HUDEP-2 (cell line): ENCODE measurements at regions not wholly inside any gene's neighbourhood (a gene's known extent, or its start where the extent isn't known, plus 50 kb on each side); places are given as distances from the start of the nearest gene placed in this dataset.
"Not testable (repeated sequence)": the region's sequence is repeated elsewhere in the genome, so short reads cannot be mapped to it uniquely, and the experiment has no call there.

Source experiments
- DNase-seq, 76 experiments: peaks; one replicate each; lab custom pipeline; 2025; ENCODE audit not compliant: unreplicated experiment in 76 of 76; lab: John Stamatoyannopoulos, UW

DNA sequence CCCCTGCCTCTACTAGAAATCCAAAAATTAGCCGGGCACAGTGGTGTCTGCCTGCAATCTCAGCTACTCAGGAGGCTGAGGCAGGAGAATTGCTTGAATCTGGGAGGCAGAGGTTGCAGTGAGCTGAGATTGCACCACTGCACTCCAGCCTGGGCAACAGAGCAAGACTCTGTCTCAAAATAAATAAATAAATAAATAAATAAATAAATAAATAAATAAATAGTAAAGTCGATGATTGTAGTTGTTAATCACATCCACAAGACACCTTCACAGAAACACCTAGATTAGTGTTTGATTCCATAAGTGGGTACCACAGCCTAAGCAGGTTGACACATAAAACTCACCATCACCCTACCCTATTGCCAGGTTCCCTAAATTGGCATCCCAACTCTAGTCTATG is 1199.0 kb downstream of the TYW1 start:
- not testable (repeated sequence) for DNase-seq

DNA sequence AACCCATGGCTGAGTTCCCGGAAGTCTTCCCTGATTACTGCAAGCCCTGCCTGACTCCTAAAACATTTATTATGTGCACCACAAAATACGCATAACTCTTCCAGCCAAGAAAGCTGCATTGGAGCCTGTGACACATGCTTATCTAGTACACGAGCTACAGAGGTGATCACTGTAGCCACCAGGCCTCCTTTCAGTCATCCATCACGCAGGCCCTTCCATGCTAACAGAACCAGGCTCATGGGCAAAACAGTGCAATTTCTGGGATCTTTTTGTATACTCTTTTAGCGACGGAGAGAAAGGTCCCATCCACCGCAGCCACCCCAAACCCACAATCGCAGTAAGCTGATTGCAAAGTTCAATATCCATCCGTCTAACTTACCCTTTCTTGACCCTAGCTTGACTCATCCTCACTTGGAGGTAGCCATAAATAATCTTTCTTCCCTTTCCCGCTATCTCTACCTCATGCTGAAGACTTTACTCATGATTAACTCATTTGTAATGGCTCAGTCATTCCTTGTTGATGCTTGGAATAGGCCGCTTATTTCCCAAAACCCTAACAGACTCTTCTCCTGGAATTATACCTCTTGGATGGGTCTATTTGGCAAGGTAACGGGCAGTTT is 1203.5 kb downstream of the TYW1 start:
- DNase-seq = no peak

DNA sequence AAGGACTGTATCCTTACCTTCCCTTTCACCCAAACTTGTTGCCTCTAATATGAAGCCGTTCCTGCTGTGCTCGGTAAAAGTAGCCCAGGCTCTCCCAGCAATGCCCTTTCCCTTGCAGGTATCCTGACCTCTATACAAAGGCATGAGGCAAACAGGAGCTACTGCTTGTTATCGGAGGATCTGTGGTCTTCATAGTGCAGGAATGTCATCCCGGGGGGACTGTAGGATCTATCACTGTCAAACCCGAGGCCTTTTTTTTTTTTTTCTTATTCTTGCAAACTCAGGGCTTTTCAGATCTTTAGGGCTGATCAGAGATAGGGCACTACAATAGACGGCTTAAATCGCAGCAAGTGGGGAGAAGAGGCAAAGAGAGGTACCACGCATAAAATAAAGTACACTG is 1206.6 kb downstream of the TYW1 start:
- no peak for DNase-seq

DNA sequence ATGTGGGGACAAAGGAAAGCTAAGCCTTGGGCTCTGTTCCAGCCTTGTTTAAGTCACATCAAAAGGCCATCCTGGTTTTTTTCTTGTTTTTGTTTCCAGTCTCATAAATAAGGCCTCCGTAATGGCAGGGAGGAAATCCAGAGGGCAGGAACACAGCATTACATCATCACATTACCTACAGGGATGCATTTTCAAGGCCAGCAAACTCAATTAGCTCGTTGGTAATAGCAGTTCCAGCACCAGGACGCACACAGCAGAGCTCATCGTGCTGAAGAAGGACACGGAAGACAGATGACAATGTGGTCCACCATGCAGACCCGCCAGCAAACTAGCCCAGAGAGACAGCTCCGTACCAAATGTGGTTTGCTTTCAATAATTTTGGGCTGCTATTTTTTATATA is 1209.2 kb downstream of the TYW1 start:
- DNase-seq = no peak

DNA sequence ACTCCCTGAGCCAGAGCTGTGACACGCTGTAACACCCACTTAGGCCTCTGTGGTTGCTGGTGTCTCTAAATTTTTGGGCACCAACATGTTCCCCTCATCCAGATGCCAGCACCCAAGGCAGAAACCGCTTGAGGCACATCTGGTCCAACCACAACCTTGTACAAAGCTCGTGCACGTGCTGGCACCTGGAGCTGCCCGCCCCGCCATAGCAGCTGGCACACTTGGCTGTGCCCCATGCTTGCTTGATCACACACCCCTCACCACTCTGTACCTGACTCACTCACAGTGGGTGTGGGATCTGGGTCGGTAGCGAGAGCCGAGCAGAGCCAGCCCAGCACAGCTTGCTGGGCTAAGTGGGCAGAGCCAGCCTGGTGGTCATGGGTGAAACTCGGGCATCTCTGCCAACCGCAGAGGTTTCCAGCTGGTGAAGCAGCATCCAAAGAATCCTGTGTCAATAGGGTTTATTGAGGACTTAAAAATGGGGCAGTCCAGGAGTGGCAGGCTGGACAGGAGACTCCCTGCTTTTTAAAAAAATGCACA is 1210.4 kb downstream of the TYW1 start:
- no peak for DNase-seq

DNA sequence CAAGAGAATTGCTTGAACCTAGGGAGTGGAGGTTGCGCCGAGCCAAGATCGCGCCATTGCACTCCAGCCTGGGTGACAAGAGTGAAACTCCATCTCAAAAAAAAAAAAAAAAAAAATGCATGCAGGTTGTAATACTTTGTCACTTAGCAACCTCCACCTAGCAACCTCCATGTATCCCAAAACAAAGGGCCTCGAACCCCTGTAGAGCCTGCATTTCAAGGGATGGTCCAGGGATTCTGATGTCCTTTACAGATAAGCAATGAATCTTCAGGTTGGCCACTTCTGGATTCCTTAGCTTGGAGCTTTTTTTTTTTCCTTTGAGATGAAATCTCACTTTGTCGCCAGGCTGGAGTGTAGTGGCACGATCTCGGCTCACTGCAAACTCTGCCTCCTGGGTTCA is 1211.0 kb downstream of the TYW1 start:
- DNase-seq = no peak

DNA sequence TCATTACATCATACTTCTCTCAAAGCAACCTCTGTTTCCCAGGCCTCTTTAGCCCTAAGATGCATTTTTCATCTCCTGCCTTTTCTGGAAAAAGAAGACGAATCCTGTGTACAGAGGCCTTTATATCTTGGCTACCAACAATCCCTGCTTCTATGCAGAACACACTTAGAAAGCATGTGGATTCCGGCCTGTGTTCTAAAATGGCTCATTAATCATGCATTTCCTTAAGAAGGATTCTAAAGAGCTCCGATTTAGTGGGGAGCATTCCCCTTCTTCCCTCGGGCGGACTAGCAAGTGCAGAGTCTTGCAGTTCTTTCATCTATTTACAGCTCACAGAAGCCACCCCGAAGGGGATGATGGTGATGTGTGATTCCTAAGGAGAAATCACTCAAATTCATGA is 1212.9 kb downstream of the TYW1 start:
- DNase-seq = no peak

DNA sequence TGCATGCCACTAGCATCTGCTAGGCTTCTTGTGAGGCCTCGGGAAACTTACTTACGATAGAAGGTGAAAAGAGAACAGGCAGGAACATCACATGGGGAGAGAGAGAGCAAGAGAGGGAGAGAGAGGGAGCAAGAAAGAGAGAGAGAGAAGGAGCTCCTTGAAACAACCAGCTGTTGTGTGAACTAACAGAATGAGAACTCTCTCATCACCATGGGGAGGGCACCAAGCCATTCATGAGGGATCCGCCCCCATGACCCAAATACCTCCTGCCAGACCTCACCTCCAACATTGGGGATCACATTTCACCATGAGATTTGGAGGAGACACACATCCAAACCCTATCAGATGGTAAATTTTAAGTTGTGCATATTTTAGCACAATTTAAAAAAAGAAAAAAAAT is 1217.2 kb downstream of the TYW1 start:
- DNase-seq = no peak

DNA sequence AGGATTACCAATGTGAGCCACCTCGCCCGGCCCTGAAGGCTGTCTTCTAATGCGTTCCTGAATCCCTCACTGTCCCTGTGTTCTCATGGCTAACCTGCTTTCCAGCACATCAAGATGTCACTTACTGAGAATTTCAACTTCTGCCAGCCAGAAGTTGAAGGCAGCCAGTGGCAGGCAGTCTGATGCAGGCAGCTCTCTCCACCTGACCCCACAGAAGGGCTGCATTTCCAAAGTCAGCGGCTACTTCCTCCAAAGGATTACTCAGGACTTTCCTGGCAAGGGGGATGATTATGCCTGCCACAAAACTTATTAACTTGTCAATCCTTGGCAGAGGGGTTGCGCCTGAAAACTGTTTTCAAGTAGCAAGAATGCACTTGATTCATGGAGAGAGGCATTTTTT is 1219.4 kb downstream of the TYW1 start:
- DNase-seq = no peak

DNA sequence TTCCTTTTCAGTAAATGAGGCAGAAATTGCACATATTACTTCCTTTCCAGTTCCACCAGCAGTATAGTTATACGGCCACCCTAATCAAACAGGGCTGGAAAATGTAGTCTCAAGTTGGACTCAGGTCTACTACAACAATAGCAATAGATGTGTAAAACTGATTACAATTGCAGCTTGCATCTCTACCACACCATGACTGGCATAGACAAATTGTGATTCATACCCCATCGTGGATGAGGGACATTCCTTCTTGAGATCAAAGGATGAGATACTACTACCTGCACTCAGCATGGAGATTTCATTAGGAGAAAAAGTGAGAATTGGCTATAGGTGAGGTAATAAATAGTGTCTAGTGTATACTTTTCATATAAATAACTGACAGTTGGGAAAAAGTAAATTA is 1220.8 kb downstream of the TYW1 start:
- no peak for DNase-seq

DNA sequence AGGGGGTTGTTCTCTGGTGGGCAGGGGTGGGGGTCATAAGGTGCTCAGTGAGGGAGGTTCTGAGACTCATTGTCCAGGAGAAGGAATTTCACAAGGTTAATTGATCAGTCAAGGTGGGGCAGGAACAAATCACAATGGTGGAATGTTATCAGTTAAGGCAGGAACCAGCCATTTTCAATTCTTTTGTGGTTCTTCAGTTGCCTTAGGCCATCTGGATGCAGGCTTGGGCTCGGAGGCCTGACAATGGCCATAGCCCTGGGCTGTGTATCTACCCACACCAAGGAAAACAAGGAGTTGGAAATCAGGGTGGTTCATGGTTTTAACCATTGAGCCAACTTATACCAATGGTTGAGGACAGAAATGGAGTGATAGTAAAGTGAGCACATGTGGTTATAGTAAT is 1221.8 kb downstream of the TYW1 start:
- no peak for DNase-seq

DNA sequence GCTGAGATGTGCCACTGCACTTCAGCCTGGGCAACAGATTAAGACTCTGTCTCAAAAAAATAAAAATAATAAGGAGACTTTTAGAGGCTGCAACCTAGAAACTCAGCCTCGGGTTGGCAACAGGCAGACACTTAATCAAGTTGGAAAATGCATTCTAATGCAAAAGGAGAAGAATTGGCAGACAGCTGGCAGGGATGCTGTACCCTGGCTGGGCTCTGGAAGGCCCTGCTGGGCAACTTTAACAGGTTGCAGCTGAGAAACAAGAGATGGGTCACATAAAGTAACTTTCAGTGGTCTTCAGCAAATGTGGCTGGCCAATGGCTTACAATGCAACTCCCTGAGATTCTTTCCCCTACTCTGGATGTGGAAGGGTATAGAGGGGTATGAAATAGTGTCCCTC is 1225.7 kb downstream of the TYW1 start:
- DNase-seq = no peak

DNA sequence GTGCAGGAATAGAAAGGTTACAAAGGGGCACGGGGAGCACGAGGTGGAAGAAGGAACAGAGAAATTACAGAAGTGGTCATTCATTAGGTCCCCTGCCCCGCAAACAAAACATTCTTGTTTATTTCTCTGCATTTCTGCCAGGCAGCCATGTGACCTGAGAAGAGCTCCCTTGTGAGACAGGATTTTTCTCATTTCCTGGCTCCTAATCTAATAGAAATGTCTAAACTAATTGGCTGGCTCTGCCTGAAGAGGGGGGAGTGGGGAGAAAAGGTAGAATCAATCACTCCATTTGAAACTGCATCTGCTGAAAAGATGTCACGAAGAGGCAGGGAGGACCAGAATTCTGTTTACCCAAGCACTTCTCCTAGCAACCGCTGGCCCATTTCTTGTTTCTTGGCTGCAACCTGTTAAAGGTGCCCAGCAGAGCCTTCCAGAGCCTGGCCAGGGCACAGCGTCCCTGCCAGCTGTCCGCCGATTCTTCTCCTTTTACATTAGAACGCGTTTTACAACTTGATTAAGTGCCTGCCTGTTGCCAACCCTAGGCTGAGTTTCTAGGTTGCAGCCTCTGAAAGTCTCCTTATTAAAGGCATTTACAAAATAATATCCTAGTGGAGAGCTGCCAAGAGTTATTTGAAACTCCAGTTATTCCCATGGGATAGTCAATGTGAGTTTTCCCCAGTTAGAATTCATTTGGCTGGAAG is 1227.6 kb downstream of the TYW1 start:
- no peak for DNase-seq

DNA sequence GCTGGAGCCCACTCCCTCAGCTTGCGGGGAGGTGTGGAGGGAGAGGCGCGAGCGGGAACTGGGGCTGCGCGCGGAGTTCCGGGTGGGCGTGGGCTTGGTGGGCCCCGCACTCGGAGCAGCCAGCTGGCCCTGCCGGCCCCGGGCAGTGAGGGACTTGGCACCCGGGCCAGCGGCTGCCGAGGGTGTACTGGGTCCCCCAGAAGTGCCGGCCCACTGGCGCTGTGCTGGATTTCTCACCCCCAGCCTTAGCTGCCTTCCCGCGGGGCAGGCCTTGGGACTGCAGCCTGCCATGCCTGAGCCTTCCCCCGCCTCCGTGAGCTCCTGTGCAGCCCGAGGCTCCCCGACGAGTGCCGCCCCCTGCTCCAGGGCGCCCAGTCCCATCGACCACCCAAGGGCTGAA is 1234.4 kb downstream of the TYW1 start:
- DNase-seq = not testable (repeated sequence)

DNA sequence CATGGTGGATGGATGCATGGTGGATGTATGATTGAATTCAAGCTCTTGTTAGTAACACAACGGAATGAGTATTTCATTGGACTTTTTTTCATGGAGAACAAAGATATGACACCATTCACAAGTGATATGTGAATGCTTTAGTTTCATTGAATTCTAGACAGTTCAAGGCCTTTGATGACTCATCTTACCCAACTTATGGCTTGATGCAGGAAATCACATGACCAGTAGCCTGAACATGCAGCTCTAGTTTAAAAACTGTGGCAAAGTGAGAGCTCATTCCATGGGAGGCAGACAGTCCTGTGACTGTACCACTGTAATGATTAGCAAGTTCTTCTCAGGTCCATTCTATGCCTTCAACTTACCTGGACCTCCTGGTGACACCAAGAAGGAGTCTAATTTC is 1239.3 kb downstream of the TYW1 start:
- DNase-seq = no peak

DNA sequence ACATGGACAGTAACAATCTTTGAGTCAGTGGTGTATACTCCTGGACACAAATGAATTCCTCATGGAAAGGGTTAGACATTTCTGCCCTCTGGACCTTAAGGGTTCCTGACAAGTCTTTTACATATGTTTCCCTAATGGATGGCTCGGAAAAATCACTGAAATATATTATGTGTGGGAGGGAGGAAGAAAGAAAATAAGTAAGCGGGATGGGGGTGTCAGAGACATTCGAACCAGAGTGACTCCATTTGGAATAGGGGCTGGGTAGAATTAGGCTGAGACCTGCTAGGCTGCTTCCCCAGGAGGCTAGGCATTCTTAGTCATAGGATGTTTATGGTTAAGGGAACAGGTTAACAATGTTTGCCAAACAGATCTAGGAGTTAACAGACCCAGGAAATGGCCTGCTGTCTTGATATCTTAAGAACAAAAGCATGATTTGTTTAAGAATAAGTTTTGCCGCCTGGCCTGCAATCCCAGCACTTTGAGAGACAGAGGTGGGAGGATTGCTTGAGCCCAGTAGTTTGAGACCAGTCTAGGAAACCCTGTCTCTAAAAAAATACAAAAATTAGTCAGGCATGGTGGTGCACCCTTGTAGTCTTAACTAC is 1241.7 kb downstream of the TYW1 start:
- DNase-seq = no peak

DNA sequence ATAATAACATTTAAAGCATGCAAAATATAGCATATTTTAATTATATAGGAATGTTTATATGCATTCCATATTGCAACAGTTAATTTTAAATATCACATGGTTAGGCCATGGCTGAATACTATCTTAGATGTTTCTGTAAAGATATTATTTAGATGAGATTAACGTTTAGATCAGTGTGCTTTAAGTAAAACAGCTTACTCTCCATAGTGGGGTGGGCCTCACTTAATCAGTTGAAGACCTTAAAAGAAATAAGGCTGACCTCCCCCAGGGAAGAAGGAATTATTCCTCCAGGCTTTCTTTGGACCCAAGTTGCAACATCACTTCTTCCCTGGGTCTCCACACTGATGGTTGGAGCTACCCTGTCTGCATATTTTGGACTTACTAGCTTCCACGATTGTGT is 1246.5 kb downstream of the TYW1 start:
- no peak for DNase-seq

DNA sequence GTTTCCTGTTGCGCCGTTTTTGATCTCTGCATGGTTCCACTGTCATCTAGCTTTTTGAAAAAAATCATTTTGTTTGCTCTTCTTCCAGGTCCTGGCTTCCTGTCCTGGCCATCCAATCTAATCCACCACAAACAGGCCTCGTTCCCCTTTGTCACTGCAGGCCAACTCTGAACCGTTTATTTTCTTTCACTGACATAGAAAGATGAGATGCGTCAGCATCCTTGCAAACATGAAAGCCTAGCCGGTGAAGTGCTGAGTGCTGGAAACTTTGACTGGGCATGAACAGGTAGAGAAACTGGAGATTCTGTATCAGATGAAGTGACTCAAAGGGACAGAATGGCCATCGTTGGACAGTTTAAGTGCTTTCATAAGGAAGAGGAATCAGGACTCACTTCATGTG is 1247.8 kb downstream of the TYW1 start:
- no peak for DNase-seq

DNA sequence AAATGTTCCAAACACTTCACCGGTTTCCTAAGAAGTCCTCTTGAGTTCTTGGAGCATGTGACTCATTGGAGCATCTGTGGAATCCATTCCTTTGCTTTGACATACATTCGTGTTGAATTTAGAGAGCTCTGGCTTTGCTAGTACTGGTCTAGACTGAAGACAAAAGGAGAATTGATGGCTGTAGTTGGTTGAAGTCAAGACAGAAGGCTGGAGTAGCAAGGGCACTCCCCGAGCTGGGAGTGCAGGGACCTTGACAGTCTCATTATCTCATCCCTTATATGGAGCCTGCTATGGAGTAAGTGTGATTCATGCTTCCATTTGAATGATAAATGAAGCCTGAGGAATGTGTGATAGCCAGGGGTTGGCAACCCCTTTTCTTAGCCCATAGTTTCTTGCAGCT is 1249.1 kb downstream of the TYW1 start:
- no peak for DNase-seq

DNA sequence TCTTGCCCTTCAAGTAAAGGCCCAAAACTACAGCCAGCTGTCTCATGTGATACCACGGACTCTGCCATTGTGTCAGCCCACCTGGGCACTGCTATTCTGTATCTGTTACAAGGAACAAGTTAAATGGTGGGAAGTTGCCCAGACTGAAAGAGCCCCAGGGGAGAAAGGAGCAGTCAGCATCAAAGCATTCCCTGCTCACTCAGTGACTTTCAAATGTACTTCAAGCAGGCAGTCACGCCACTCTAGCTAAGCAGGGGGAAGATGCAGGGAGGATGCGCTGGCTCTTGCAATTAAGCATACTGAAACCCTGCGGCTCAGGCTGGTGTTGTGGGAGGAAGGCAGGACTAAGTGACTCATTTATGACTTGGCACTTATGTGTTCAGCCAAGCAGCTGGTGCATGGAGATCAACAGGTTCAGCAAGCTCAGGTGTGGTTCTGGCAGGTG is 1249.6 kb downstream of the TYW1 start:
- DNase-seq = no peak

DNA sequence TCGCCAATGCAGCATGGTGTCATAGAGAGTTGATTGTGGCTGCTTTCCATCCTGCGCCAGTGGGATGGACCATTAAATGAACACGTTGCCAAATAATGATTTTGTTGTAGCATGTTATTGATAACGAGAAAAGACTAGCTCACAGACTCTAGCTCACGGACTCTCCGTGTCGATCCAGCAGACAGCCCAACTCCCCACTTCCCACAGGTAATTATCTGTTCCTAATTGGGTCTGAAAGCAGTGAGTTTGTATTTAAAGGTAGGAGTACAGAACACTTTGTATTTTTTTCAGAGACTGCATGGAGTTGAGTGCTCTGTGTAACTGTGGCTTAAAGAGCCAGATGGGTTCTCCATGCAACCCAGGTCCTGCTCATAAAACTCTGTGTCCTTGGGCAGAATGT is 1250.5 kb downstream of the TYW1 start:
- DNase-seq = no peak

DNA sequence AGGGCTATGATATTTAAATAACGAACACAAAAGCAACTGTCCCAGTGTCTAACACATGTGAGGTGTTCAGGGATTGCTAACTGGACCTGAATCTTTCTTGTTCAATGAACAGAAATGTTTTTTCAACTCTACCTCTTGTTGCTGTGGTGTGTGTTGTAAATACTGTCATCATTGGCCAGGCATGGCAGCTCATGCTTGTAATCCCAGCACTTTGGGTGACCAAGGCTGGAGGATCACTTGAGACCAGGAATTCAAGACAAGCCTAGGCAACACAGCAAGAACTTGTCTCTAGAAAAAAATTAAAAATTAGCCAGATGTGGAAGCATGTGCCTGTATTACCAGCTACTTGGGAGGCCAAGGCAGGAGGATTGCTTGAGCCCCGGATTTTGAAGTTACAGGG is 1250.9 kb downstream of the TYW1 start:
- no peak for DNase-seq
